A549 (cell line): ENCODE measurements at regions not wholly inside any gene's neighbourhood (a gene's known extent, or its start where the extent isn't known, plus 50 kb on each side); places are given as distances from the start of the nearest gene placed in this dataset.

Source experiments
- ATAC-seq, 2 experiments: fragments of 200-7000 bp in 1 of 2; fragments of >200 bp in 1 of 2; cut with Nextera tagmentation in 1 of 2; cut with Tn5 transposase in 1 of 2; 3 replicates each; pipeline versions ENCODE4 v1.8.0 to v1.9.1; 2018 to 2020; ENCODE audit warnings: mild to moderate bottlenecking in 1 of 2, moderate library complexity in 1 of 2
- CTCF ChIA-PET: fragments of 300-600 bp; sonication (Branson Sonifier 250); formaldehyde crosslinking; extraction: SDS; loops from one replicate; lab custom pipeline; 2021; ENCODE audit warnings: antibody characterized with exemption, inconsistent platforms; lab: Yijun Ruan, JAX
- POLR2A ChIA-PET: fragments of 350-600 bp; formaldehyde crosslinking; extraction: SDS; loops from one replicate; lab custom pipeline; 2021; ENCODE audit warnings: antibody characterized with exemption, inconsistent platforms; lab: Yijun Ruan, JAX
- DNase-seq, 2 experiments: peaks; one replicate each; pipeline versions ENCODE4 v3.0.0 to v3.0.0-alpha.2; 2011 to 2016; ENCODE audit warnings: low read depth in 1 of 2, low spot score in 1 of 2
- FAIRE-seq: peaks from 2 replicates; lab custom pipeline; 2011; peaks lifted over from hg19 to GRCh38; lab: Jason Lieb, UNC
- H3K27ac ChIP-seq, 2 experiments: fragments of >200 bp; sonication (Bioruptor Twin); formaldehyde crosslinking; 3 replicates each; pipeline ENCODE4 v1.5.1; 2016 to 2017
- H3K4me1 ChIP-seq: fragments of >200 bp; sonication (Bioruptor Twin); formaldehyde crosslinking; 3 replicates; pipeline ENCODE4 v1.6.1; 2016
- H3K4me2 ChIP-seq: fragments of >200 bp; sonication (Bioruptor Twin); formaldehyde crosslinking; 3 replicates; pipeline ENCODE4 v1.6.1; 2016
- H3K4me3 ChIP-seq: fragments of >200 bp; sonication (Bioruptor Twin); formaldehyde crosslinking; 3 replicates; pipeline ENCODE4 v1.5.1; 2016
- H3K9me3 ChIP-seq: fragments of >200 bp; sonication (Bioruptor Twin); formaldehyde crosslinking; 3 replicates; pipeline ENCODE4 v1.6.1; 2016
- BCL3 ChIP-seq: fragments of >200 bp; sonication (Bioruptor Twin); formaldehyde crosslinking; IDR thresholded peaks from 3 replicates; pipeline ENCODE4 v1.6.1; 2016
- CBX8 ChIP-seq: fragments of 200-600 bp; sonication (generic); IDR thresholded peaks from 2 replicates; pipeline ENCODE4 v1.6.1; 2016
- ELK1 ChIP-seq: fragments of 150-350 bp; IDR thresholded peaks from 2 replicates; pipeline ENCODE4 v1.6.1; 2014; ENCODE audit warnings: low read depth, mild to moderate bottlenecking, low read length
- ESRRA ChIP-seq: fragments of 150-350 bp; IDR thresholded peaks from 2 replicates; pipeline ENCODE4 v1.6.1; 2014; ENCODE audit warnings: mild to moderate bottlenecking, low read length, borderline replicate concordance
- FOSB ChIP-seq: fragments of 250-450 bp; sonication (Bioruptor Pico); IDR thresholded peaks from 2 replicates; pipeline ENCODE4 v1.5.0; 2020; ENCODE audit warnings: mild to moderate bottlenecking, moderate library complexity
- FOXS1 ChIP-seq: fragments of 250-450 bp; sonication (Bioruptor Pico); IDR thresholded peaks from 2 replicates; pipeline ENCODE4 v1.5.0; 2020; ENCODE audit warnings: mild to moderate bottlenecking, moderate library complexity
- HMGXB4 ChIP-seq: fragments of 250-450 bp; sonication (Bioruptor Pico); IDR thresholded peaks from 2 replicates; pipeline ENCODE4 v1.5.0; 2021; ENCODE audit warnings: mild to moderate bottlenecking, moderate library complexity, borderline replicate concordance
- HOXA7 ChIP-seq: fragments of 250-450 bp; sonication (Bioruptor Pico); IDR thresholded peaks from 2 replicates; pipeline ENCODE4 v1.5.0; 2020; ENCODE audit warnings: mild to moderate bottlenecking, moderate library complexity
- HOXB13 ChIP-seq: fragments of 250-450 bp; sonication (Bioruptor Pico); IDR thresholded peaks from 2 replicates; pipeline ENCODE4 v1.5.0; 2020; ENCODE audit warnings: low read depth, mild to moderate bottlenecking, moderate library complexity
- KDM1A ChIP-seq: fragments of 200-600 bp; sonication (generic); IDR thresholded peaks from 2 replicates; pipeline ENCODE4 v1.6.1; 2016; ENCODE audit warnings: low read depth, mild to moderate bottlenecking
- MAX ChIP-seq: IDR thresholded peaks from 2 replicates; pipeline ENCODE4 v1.6.1; 2012
- MAZ ChIP-seq: fragments of 150-350 bp; IDR thresholded peaks from 2 replicates; pipeline ENCODE4 v1.6.1; 2014; ENCODE audit warnings: antibody characterized with exemption, low read depth, low read length, borderline replicate concordance
- POLR2A ChIP-seq: IDR thresholded peaks from 2 replicates; pipeline ENCODE4 v1.6.1; 2012; ENCODE audit warnings: mild to moderate bottlenecking, low read length
- RCOR1 ChIP-seq: fragments of 150-350 bp; IDR thresholded peaks from 2 replicates; pipeline ENCODE4 v1.6.1; 2014; ENCODE audit warnings: antibody characterized with exemption, low read length, low read depth
- REST ChIP-seq: fragments of 200-600 bp; sonication (generic); IDR thresholded peaks from 2 replicates; pipeline ENCODE4 v1.6.1; 2016; ENCODE audit warnings: antibody characterized with exemption, mild to moderate bottlenecking, moderate library complexity
- SREBF2 ChIP-seq: fragments of 450-650 bp; IDR thresholded peaks from 2 replicates; pipeline ENCODE4 v1.6.1; 2014; ENCODE audit warnings: mild to moderate bottlenecking, moderate library complexity
- TP53 ChIP-seq: fragments of 250-450 bp; sonication (Bioruptor Pico); IDR thresholded peaks from 2 replicates; pipeline ENCODE4 v1.5.0; 2021; ENCODE audit warnings: mild to moderate bottlenecking, moderate library complexity
- ZNF302 ChIP-seq: fragments of 250-450 bp; sonication (Bioruptor Pico); IDR thresholded peaks from 2 replicates; pipeline ENCODE4 v1.9.0; 2021; ENCODE audit warnings: inconsistent platforms, mild to moderate bottlenecking, moderate library complexity
- WGBS: methylation state at CpG from one replicate; pipeline ENCODE4 v1.1.6; 2017; ENCODE audit errors: missing lambda C conversion rate; 5-methylcytosine and 5-hydroxymethylcytosine counted together

GRCh38 chr2:103287746-103288145 lies 525.9 kb downstream of the TMEM182 start:
- 3% methylated on average over 4 of the region's 4 CpGs for WGBS
- TF ChIP-seq ZNF302 (CRISPR knock-in tag), result no peak
- no peak for TF ChIP-seq RCOR1
- no peak for TF ChIP-seq FOSB (CRISPR knock-in tag)
- TF ChIP-seq CBX8, result no peak
- no peak for TF ChIP-seq FOXS1 (CRISPR knock-in tag)
- TF ChIP-seq HOXA7, result no peak
- TF ChIP-seq REST, result no peak
- TF ChIP-seq TP53 (CRISPR knock-in tag), result no peak
- no peak for TF ChIP-seq ESRRA
- no peak for TF ChIP-seq POLR2A
- TF ChIP-seq MAZ, result no peak
- TF ChIP-seq SREBF2, result no peak
- no peak for TF ChIP-seq MAX
- TF ChIP-seq HOXB13 (CRISPR knock-in tag), result no peak
- TF ChIP-seq KDM1A, result no peak
- TF ChIP-seq BCL3, result no peak
- no peak for TF ChIP-seq ELK1
- ATAC-seq (no peak), FAIRE-seq (no peak), DNase-seq (no peak)
- no peak overlapping the region for H3K27ac ChIP-seq
- no peaks in the 10 kb centered on the region for H3K9me3 ChIP-seq
- no peak overlapping the region for H3K4me3 ChIP-seq
- no peak overlapping the region for H3K4me2 ChIP-seq
- ChIA-PET CTCF (interaction anchor here (0.7 kb wide), 1 partner anchor 1497 kb away, joined by 4 read pairs; no protein-coding TSS in a partner anchor), POLR2A (no interaction called here)
- H3K4me1 ChIP-seq, result no peaks in the 10 kb centered on the region

- Histone ChIP-seq H3K27ac (no peak overlapping the region), H3K4me3 (no peak overlapping the region), H3K4me2 (no peak overlapping the region), H3K9me3 (no peaks in the 10 kb centered on the region), H3K4me1 (no peaks in the 10 kb centered on the region)
- no peak for TF ChIP-seq HMGXB4 (CRISPR knock-in tag)
- CTCF ChIA-PET, result interaction anchor here (0.6 kb wide), 1 partner anchor 285 kb away, joined by 3 read pairs; no protein-coding TSS in a partner anchor
- DNase-seq (no peak), ATAC-seq (no peak), FAIRE-seq (no peak)
- POLR2A ChIA-PET, result no interaction called here
- WGBS, result 2% methylated on average over 5 of the region's 5 CpGs
Measured at GRCh38 chr2:103288696-103289095, 526.9 kb downstream of the TMEM182 start.
